ENCODE measurements at regions not wholly inside any gene's neighbourhood (a gene's known extent, or its start where the extent isn't known, plus 50 kb on each side); places are given as distances from the start of the nearest gene placed in this dataset.

DNA sequence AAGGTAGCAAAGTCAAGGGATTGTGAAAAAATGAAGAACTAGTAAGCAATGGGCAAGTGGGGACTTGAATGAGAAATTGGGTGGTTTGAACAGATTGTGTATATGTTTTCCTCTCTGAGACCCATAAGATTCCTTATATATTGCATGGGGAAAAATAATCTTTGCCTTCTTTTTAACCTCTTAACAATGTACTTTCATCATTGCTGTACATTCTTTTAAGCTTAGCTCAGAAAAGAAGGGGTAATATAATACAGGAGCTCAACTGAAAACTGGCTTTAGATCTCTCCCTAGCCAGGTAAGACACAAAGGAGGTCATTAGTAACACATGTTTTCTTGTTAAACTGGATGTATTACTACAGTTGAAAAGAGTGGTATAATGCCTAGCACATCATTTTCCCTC lies 287.2 kb downstream of the RNF144B start:
- DNase-seq (ENCODE audit: low read depth): no peak

DNA sequence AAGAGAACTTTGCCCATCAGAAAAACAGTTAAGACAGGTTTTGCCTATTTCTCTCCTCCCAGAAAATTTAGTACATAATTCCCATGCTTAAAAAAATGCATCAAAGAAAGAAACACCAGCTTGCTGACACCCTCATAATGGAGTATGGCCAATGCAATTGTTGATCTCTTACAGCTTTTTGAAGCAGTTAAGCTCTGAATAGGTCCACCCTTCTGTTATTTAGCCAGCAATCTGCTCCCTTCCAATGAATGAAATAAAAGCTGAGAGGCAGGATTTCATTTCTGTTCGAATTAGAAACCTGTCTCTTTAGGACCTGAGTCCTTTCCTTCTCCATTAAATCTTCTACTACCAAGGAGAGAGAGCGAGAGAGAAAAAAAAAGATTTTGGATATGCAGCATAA lies 288.7 kb downstream of the RNF144B start:
- DNase-seq (ENCODE audit: low read depth): no peak

DNA sequence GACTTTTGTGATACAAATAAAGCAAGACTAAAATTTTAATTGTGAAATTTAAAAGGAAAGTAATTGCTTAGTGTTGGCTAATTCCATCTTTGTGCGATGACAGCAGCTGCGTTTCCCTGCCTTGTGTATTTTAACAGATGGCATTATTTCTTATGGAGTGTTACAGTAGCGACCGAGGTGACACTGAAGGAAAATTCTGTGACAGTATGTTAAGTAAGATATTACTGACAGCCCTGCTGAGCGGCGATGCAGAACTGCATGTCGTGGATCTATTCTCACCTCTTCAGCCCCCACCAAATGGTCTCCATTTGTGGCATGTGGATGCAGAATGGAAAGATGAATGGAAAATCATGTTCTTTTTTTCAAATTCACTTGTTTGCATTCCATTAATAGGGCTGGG lies 289.4 kb downstream of the RNF144B start:
- no peak for DNase-seq (ENCODE audit: low read depth)

GRCh38 chr6:18680842-18681241 lies 293.7 kb downstream of the RNF144B start:
- no peak for DNase-seq (ENCODE audit: low read depth)

DNA sequence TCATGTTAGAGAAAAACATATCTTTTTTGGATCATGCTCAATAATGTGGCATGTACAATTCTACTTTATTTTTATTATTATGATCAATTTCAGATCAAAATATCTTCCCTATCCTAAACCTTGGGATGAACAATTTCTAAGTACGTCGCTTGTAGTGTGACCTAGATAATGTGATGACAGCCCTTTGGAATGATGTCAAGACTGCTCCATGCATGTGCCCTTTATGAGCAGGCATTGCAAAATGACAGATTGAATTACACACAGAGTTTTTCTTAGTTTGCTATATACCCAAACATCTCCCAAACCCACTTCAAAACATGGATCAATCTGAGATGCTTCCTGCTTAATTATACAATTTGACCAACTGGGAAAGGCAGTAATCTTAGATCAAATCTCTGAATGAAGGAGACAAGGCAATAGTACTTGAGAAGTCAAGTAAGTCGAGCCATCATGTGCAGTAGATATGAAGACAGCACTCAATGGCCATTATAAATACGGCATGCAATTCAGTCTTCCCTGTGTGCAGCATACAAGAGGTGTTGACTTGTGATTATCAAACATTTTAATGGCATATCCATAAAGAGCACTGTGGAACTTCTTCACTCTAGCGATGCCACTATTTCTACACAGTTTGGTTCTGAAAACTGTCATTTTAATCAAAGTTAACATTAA lies 294.8 kb downstream of the RNF144B start:
- DNase-seq (ENCODE audit: low read depth): no peak

- DNase-seq (ENCODE audit: low read depth): no peak
Observed at GRCh38 chr6:18684343-18684742, 297.2 kb downstream of the RNF144B start.

- no peak for DNase-seq (ENCODE audit: low read depth)
Observed at GRCh38 chr6:18692929-18693685, 306.0 kb downstream of the RNF144B start.

DNA sequence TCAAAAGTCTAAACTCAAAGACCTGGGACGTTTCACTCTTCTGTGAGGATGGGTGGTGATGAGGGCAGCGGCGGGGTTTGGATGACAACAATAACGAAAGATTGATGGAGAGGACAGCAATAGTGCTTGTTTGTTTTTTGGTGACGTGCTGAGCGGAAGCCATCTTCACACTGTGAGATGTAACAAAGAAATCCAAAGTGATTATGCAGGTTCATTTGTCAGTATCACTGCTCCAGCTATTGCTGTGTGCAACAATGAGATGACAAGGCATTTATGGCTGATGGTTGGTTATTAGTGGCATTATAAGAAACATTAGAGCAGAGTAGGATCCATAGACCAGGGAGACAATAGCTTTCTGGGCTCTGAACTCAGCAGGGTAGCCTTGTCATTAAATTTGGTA lies 306.7 kb downstream of the RNF144B start:
- no peak for DNase-seq (ENCODE audit: low read depth)

GRCh38 chr6:18703546-18703945 lies 316.4 kb downstream of the RNF144B start:
- DNase-seq (ENCODE audit: low read depth): no peak

- no peak for DNase-seq (ENCODE audit: low read depth)
Observed at GRCh38 chr6:18707714-18708439, 320.7 kb downstream of the RNF144B start.

DNA sequence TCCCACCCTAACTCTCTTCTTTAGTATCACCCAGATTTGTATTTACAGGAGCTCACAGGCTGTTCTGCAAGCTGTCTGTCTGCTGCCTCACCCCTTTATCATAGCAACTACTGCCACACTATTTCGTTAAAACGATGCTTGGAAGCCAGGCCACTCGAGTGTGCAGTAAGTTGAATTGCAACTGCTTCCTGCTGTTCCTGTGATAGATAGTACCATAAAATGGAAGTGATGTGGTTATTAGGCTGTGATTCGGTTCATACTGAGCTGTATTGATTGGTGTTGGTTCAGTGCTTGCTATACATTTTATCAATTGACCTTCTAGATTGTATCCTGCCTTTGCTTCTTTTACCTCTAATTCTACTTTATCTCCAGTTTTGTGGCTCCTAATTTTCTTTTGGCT lies 325.4 kb downstream of the RNF144B start:
- no peak for DNase-seq (ENCODE audit: low read depth)

DNA sequence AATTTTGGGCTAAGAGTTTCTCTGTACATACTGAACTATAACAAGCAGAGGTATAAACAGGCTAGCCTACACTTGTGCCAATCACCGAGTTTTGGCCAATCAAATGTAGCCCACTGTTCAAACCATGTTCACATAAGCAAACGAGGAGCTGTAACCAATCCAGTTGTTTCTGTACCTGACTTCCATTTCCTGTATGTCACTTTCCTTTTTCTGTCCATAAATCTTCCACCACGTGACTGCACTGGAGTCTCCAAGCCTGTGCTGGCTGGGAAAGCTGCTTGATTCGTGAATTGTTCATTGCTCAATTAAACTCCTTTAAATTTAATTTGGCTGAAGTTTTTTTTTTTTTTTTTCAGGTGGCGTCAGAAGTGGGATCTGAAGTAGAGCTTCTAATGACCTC lies 332.9 kb downstream of the RNF144B start:
- no peak for DNase-seq (ENCODE audit: low read depth)

DNA sequence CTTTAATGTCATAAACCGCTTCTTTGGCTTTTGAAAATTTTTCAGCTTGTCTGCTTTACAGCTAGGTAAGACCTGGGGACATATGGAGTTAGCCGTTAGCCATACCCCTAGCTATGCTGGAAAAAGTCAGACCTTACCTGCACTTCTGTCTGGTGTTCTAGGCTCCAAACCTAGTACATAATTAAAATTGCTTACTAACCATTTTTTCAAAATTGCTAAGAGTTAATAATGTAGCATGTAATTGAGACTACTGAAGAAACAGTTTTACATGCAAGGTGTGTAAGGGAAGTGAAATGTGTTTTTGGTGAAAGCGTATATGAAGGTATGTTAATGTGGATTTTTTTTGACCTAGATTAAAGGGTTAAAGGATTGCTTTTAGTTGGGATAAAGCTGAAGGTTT lies 336.9 kb downstream of the RNF144B start:
- DNase-seq (ENCODE audit: low read depth): no peak

GRCh38 chr6:18725449-18725848 lies 338.3 kb downstream of the RNF144B start:
- no peak for DNase-seq (ENCODE audit: low read depth)

DNA sequence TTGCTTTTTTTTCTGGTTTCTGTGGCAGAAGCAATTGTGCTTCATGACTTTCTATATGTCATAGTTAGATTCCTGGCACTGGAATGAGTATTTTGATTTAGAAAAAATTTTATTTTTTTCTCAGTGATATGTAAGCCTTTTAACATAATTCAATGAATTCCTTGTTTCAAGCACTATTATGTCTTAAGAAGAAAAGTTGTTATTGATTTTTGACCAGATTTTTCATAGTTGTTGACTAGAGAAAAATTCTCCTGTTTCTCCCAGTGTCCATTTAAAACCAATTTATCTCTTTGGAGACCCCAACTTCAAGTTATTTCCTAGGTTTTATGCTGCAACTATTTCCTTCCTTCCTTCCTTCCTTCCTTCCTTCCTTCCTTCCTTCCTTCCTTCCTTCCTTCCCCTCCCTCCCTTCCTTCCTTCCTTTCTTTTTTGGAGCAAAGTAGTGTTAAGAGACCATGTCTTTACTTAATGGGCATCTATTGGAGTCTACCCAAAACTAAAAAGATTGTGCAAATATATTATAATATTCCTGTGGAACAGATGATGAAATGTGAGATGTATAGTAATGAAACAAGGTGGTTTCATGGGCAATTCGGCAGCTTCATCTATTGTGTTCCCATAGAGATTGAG lies 346.9 kb downstream of the RNF144B start:
- no peak for DNase-seq (ENCODE audit: low read depth)

DNA sequence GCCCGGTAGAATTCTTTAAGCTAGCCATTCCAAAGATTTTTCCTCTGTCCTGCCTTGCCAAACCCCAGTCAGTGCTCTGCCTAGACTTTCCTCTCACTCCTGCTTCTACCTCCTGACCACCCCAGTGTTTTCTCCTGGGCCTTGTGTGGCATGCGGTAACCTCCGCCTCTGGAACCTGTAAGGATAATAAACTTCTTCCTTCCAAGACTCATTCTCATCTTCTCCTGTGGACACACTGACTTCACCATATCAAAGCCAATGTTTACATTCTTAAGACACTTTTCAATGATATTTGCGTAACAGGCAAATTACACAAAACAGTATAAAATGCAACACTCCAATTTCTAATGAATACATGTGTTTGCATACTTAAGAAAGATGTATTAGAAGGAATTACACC lies 354.6 kb downstream of the RNF144B start:
- DNase-seq (ENCODE audit: low read depth): no peak

DNA sequence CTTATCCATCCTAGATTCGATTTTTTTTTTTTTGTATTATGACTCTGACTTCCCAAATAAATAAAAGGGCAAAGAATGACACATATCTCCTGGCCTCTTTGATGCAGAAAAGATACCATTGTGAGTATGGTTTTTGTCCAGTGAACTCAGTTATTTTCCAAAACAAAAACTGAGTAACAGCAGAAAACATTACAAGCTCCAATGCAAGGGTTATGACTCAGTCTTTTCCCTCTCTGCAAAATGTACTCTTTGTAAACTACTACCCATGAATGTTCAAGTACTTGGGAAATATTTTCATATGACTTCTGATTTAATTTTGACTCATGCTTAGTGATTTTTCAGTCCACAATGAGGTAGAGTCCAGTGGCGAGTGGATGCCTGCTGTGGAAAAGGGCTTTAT lies 355.3 kb downstream of the RNF144B start:
- DNase-seq (ENCODE audit: low read depth): no peak

- no peak for DNase-seq (ENCODE audit: low read depth)
Observed at GRCh38 chr6:18746727-18747126, 359.6 kb downstream of the RNF144B start.

GRCh38 chr6:18748314-18748713 lies 361.2 kb downstream of the RNF144B start:
- no peak for DNase-seq (ENCODE audit: low read depth)

DNA sequence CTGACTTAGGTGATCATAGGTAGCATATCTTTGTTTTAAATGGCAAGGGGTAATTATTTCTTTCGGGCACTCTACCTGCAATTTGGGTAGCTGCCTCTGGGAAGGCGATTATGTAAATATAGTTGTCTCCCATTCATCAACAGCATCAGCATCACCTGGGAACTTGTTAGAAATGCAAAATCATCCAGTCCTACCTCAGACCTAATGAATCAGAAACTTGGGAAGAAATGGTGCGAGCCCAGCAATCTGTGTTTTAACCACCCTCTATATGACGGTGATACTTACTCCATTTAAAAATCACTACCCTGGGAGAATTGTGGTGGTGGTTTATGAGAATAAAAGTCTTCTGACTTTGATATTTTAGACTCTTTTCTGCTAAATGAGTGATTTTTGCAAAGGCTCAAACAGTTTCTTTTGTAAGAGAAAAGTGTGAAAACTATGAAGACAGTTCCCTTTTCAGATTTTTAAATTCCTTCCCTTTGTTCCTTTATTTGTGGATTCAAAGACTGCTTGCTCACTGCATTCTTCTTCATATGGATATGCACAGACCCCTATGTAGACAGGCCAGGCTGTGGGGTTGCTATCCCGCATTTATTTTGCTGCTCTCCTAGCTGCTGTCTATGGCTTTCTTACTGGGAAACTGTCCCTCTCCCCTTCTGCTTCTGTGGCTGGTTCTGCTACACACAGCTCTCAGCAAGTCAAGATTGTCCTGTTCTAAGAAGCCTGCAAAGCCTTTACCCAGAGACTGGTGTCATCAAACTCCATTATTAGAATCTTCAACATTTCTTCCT lies 365.3 kb downstream of the RNF144B start:
- no peak for DNase-seq (ENCODE audit: low read depth)

- DNase-seq (ENCODE audit: low read depth): no peak
Observed at GRCh38 chr6:18753076-18753475, 365.9 kb downstream of the RNF144B start.

GRCh38 chr6:18763086-18763485 lies 375.9 kb downstream of the RNF144B start:
- no peak for DNase-seq (ENCODE audit: low read depth)

Data from forelimb muscle (tissue), 1 donor.